DOHH2 (cell line): ENCODE measurements at regions not wholly inside any gene's neighbourhood (a gene's known extent, or its start where the extent isn't known, plus 50 kb on each side); places are given as distances from the start of the nearest gene placed in this dataset.

Source experiments
- H3F3A ChIP-seq: fragments of 200-600 bp; sonication (generic), shearing (Covaris generic); 2 replicates; pipeline ENCODE4 v1.6.0; 2016; ENCODE audit warnings: antibody characterized with exemption, mild to moderate bottlenecking; ENCODE audit not compliant: control insufficient read depth, insufficient read depth
- H3K27ac ChIP-seq: fragments of 200-600 bp; sonication (generic); 2 replicates; pipeline ENCODE4 v1.5.1; 2014; ENCODE audit warnings: low read depth, mild to moderate bottlenecking, low read length, moderate library complexity
- H3K27me3 ChIP-seq: fragments of 200-600 bp; sonication (generic); 2 replicates; pipeline ENCODE4 v1.6.1; 2014; ENCODE audit warnings: mild to moderate bottlenecking, low read length, mixed read lengths; ENCODE audit not compliant: control insufficient read depth
- H3K36me3 ChIP-seq: fragments of 200-600 bp; sonication (generic); 2 replicates; pipeline ENCODE4 v1.6.1; 2014; ENCODE audit warnings: mild to moderate bottlenecking, low read length, moderate library complexity, mixed read lengths; ENCODE audit not compliant: control insufficient read depth
- H3K4me1 ChIP-seq: fragments of 200-600 bp; sonication (generic); 2 replicates; pipeline ENCODE4 v1.6.1; 2014; ENCODE audit warnings: mild to moderate bottlenecking, low read length, mixed read lengths; ENCODE audit not compliant: control insufficient read depth
- H3K4me2 ChIP-seq: fragments of 200-600 bp; sonication (generic); 2 replicates; pipeline ENCODE4 v1.6.0; 2014; ENCODE audit warnings: mild to moderate bottlenecking, low read length, moderate library complexity
- H3K4me3 ChIP-seq: fragments of 200-600 bp; sonication (generic); 2 replicates; pipeline ENCODE4 v1.5.1; 2014; ENCODE audit warnings: mild to moderate bottlenecking, low read length, mixed read lengths
- H3K79me2 ChIP-seq: fragments of 200-600 bp; sonication (generic); 2 replicates; pipeline ENCODE4 v1.6.1; 2014; ENCODE audit warnings: mild to moderate bottlenecking, low read length, mixed read lengths; ENCODE audit not compliant: control insufficient read depth
- H3K9me2 ChIP-seq: fragments of 200-600 bp; sonication (generic); replicated peaks from 2 replicates; pipeline ENCODE4 v1.6.1; 2014; ENCODE audit warnings: mild to moderate bottlenecking, low read length, mixed read lengths; ENCODE audit not compliant: control insufficient read depth
- H3K9me3 ChIP-seq: fragments of 200-600 bp; sonication (generic); 2 replicates; pipeline ENCODE4 v1.6.1; 2014; ENCODE audit warnings: antibody characterized with exemption, low read length, mixed read lengths; ENCODE audit not compliant: control insufficient read depth, insufficient read depth
- H4K20me1 ChIP-seq: fragments of 200-600 bp; sonication (generic); 2 replicates; pipeline ENCODE4 v1.6.0; 2014; ENCODE audit warnings: low read depth, mild to moderate bottlenecking, antibody characterized with exemption, low read length, moderate library complexity; ENCODE audit not compliant: control insufficient read depth, insufficient read depth
- CTCF ChIP-seq: fragments of 200-600 bp; sonication (generic); IDR thresholded peaks from one replicate; pipeline ENCODE4 v1.5.1; 2014; ENCODE audit warnings: antibody characterized with exemption, mild to moderate bottlenecking, low read depth, low read length; ENCODE audit not compliant: poor library complexity, severe bottlenecking
- EZH2phosphoT487 ChIP-seq: fragments of 200-600 bp; sonication (generic); IDR thresholded peaks from 2 replicates; pipeline ENCODE4 v1.6.1; 2017; ENCODE audit warnings: borderline replicate concordance, mild to moderate bottlenecking, antibody characterized with exemption, low read length, moderate library complexity, mixed read lengths

- Histone ChIP-seq H3K36me3 (no peaks in the 10 kb centered on the region), H3K9me2 (no peaks in the 10 kb centered on the region), H4K20me1 (no peaks in the 10 kb centered on the region), H3K4me2 (no peak overlapping the region), H3K4me1 (no peaks in the 10 kb centered on the region), H3K79me2 (no peaks in the 10 kb centered on the region), H3K4me3 (no peak overlapping the region), H3K9me3 (no peaks in the 10 kb centered on the region), H3K27ac (no peak overlapping the region), H3F3A (no peaks in the 10 kb centered on the region), H3K27me3 (no peaks in the 10 kb centered on the region)
- no peak for TF ChIP-seq EZH2phosphoT487
- TF ChIP-seq CTCF, result no peak
These were observed 195.7 kb upstream of the FAT1 start for GRCh38 chr4:186919340-186919739.

GRCh38 chr4:186920483-186920882 lies 196.8 kb upstream of the FAT1 start:
- H3K4me2 ChIP-seq, result no peak overlapping the region

GRCh38 chr4:186920992-186921391 lies 197.3 kb upstream of the FAT1 start:
- Histone ChIP-seq H3K27ac (no peak overlapping the region), H3K79me2 (no peaks in the 10 kb centered on the region)
- TF ChIP-seq CTCF (no peak), EZH2phosphoT487 (no peak)

More at GRCh38 chr4:186920483-186920882, 196.8 kb upstream of the FAT1 start:
- no peaks in the 10 kb centered on the region for H3K4me1 ChIP-seq
- no peaks in the 10 kb centered on the region for H3K9me2 ChIP-seq
- H3F3A ChIP-seq, result no peaks in the 10 kb centered on the region
- H3K27me3 ChIP-seq, result no peaks in the 10 kb centered on the region
- TF ChIP-seq EZH2phosphoT487 (no peak), CTCF (no peak)
- H3K36me3 ChIP-seq, result no peaks in the 10 kb centered on the region
- H4K20me1 ChIP-seq, result no peaks in the 10 kb centered on the region
- no peak overlapping the region for H3K4me3 ChIP-seq
- no peaks in the 10 kb centered on the region for H3K79me2 ChIP-seq
- H3K27ac ChIP-seq, result no peak overlapping the region
- no peaks in the 10 kb centered on the region for H3K9me3 ChIP-seq

DNA sequence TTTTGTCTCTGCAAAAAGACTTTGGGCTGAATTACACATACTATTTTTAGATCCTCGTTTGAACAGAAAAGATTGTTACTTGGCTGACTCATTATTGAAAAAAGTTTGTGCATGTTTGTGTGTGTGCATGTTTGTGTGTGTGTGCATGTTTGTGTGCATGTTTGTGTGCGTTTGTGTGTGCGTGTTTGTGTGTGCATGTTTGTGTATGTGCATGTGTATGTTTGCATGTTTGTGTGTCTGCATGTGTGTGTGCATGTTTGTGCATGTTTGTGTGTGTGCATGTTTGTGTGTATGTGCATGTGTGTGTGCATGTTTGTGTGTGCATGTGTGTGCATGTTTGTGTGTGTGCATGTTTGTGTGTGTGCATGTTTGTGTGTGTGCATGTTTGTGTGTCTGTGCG lies 201.1 kb upstream of the FAT1 start:
- no peaks in the 10 kb centered on the region for H3K9me3 ChIP-seq
- no peaks in the 10 kb centered on the region for H3K36me3 ChIP-seq
- no peak overlapping the region for H3K4me2 ChIP-seq

More at GRCh38 chr4:186920992-186921391, 197.3 kb upstream of the FAT1 start:
- Histone ChIP-seq H3K36me3 (no peaks in the 10 kb centered on the region), H3K4me2 (no peak overlapping the region), H3K9me2 (no peaks in the 10 kb centered on the region), H4K20me1 (no peaks in the 10 kb centered on the region), H3K27me3 (no peaks in the 10 kb centered on the region), H3K4me3 (no peak overlapping the region), H3K9me3 (no peaks in the 10 kb centered on the region), H3F3A (no peaks in the 10 kb centered on the region), H3K4me1 (no peaks in the 10 kb centered on the region)

More for the DNA sequence above, 201.1 kb upstream of the FAT1 start:
- no peak overlapping the region for H3K27ac ChIP-seq
- no peaks in the 10 kb centered on the region for H4K20me1 ChIP-seq
- TF ChIP-seq EZH2phosphoT487, result no peak
- TF ChIP-seq CTCF, result no peak
- H3K4me3 ChIP-seq, result no peak overlapping the region
- H3K4me1 ChIP-seq, result no peaks in the 10 kb centered on the region
- no peaks in the 10 kb centered on the region for H3K79me2 ChIP-seq
- no peaks in the 10 kb centered on the region for H3F3A ChIP-seq
- no peaks in the 10 kb centered on the region for H3K9me2 ChIP-seq
- no peaks in the 10 kb centered on the region for H3K27me3 ChIP-seq
